IMR-90 (cell line): ENCODE measurements at regions not wholly inside any gene's neighbourhood (a gene's known extent, or its start where the extent isn't known, plus 50 kb on each side); places are given as distances from the start of the nearest gene placed in this dataset.

Experiments
- ATAC-seq: fragments of 200-7000 bp; cut with Tn5 transposase; 2 replicates; pipeline ENCODE4 v1.9.1; 2020; ENCODE audit warnings: low read depth, mild to moderate bottlenecking, moderate library complexity
- BruUV-seq: library from RNA; stranded (reverse); fragments of 400-500 nt; replicated peaks from 2 replicates; lab custom pipeline; 2021; lab: Mats Ljungman, UMichigan
- CTCF ChIA-PET: fragments of 300-600 bp; formaldehyde crosslinking; extraction: SDS; loops from one replicate; lab custom pipeline; 2021; ENCODE audit warnings: antibody characterized with exemption; lab: Yijun Ruan, JAX
- POLR2A ChIA-PET: fragments of 300-600 bp; sonication (Branson Sonifier 250); formaldehyde crosslinking; loops from one replicate; lab custom pipeline; 2022; ENCODE audit warnings: antibody characterized with exemption; ENCODE audit not compliant: unreplicated experiment; lab: Charles Lee
- DNase-seq: peaks from one replicate; pipeline ENCODE4 v3.0.0; 2013
- H2AFZ ChIP-seq: replicated peaks from 2 replicates; pipeline ENCODE3; 2013; ENCODE audit warnings: low read length, mild to moderate bottlenecking; ENCODE audit not compliant: poor library complexity
- H2AK5ac ChIP-seq: 2 replicates; pipeline ENCODE4 v1.6.1; 2013; ENCODE audit warnings: low read depth, low read length, inconsistent platforms
- H2AK9ac ChIP-seq: replicated peaks from 2 replicates; pipeline ENCODE3; 2013; ENCODE audit warnings: mild to moderate bottlenecking, low read depth, low read length, moderate library complexity; ENCODE audit not compliant: poor library complexity
- H2BK120ac ChIP-seq: 2 replicates; pipeline ENCODE4 v1.6.1; 2013; ENCODE audit warnings: low read depth, low read length, inconsistent platforms
- H2BK15ac ChIP-seq: 3 replicates; pipeline ENCODE4 v1.6.1; 2013; ENCODE audit warnings: low read depth, low read length, inconsistent platforms
- H2BK20ac ChIP-seq: 2 replicates; pipeline ENCODE4 v1.6.1; 2013; ENCODE audit warnings: low read depth, mild to moderate bottlenecking, inconsistent platforms, low read length, moderate library complexity
- H2BK5ac ChIP-seq: 2 replicates; pipeline ENCODE4 v1.6.1; 2013; ENCODE audit warnings: mild to moderate bottlenecking, low read depth, low read length, inconsistent platforms; ENCODE audit not compliant: poor library complexity, severe bottlenecking
- H3K14ac ChIP-seq: replicated peaks from 2 replicates; pipeline ENCODE4 v1.6.1; 2013; ENCODE audit warnings: low read depth, low read length, inconsistent platforms
- H3K18ac ChIP-seq: 2 replicates; pipeline ENCODE4 v1.6.1; 2013; ENCODE audit warnings: low read depth, low read length, control low read depth
- H3K23ac ChIP-seq: 2 replicates; pipeline ENCODE4 v1.6.1; 2013; ENCODE audit warnings: low read depth, low read length, inconsistent platforms
- H3K27ac ChIP-seq: 2 replicates; pipeline ENCODE4 v1.5.1; 2013; ENCODE audit warnings: mild to moderate bottlenecking, control low read depth, low read length; ENCODE audit not compliant: insufficient read depth
- H3K27me3 ChIP-seq: 2 replicates; pipeline ENCODE4 v1.6.1; 2013; ENCODE audit warnings: low read length; ENCODE audit not compliant: control insufficient read depth, insufficient read depth
- H3K36me3 ChIP-seq: 2 replicates; pipeline ENCODE4 v1.6.1; 2013; ENCODE audit warnings: low read length, mixed read lengths; ENCODE audit not compliant: control insufficient read depth, insufficient read depth
- H3K4ac ChIP-seq: 2 replicates; pipeline ENCODE4 v1.6.1; 2013; ENCODE audit warnings: low read depth, low read length, inconsistent platforms
- H3K4me1 ChIP-seq: 2 replicates; pipeline ENCODE4 v1.6.1; 2013; ENCODE audit warnings: low read length, mixed read lengths; ENCODE audit not compliant: control insufficient read depth, insufficient read depth
- H3K4me2 ChIP-seq: 2 replicates; pipeline ENCODE4 v1.6.1; 2013; ENCODE audit warnings: low read depth, mild to moderate bottlenecking, control low read depth, low read length, moderate library complexity
- H3K4me3 ChIP-seq: 2 replicates; pipeline ENCODE4 v1.5.1; 2013; ENCODE audit warnings: low read depth, mild to moderate bottlenecking, control low read depth, low read length, moderate library complexity; ENCODE audit not compliant: insufficient read depth
- H3K56ac ChIP-seq: 2 replicates; pipeline ENCODE4 v1.6.1; 2013; ENCODE audit warnings: low read length, inconsistent platforms; ENCODE audit not compliant: insufficient read depth; ENCODE audit errors: extremely low read depth
- H3K79me1 ChIP-seq, 2 experiments: 2 replicates each; pipeline ENCODE4 v1.6.1; 2013; ENCODE audit warnings: low read length in 2 of 2, inconsistent platforms in 1 of 2, low read depth in 1 of 2
- H3K9ac ChIP-seq: 2 replicates; pipeline ENCODE4 v1.6.1; 2013; ENCODE audit warnings: low read depth, low read length, control low read depth
- H3K9me1 ChIP-seq: 2 replicates; pipeline ENCODE4 v1.6.1; 2013; ENCODE audit warnings: low read length, inconsistent platforms; ENCODE audit not compliant: insufficient read depth
- H3K9me3 ChIP-seq: 2 replicates; pipeline ENCODE4 v1.6.1; 2013; ENCODE audit warnings: low read length; ENCODE audit not compliant: control insufficient read depth, insufficient read depth
- H4K20me1 ChIP-seq: 2 replicates; pipeline ENCODE4 v1.6.1; 2013; ENCODE audit warnings: low read length, inconsistent platforms; ENCODE audit not compliant: insufficient read depth
- H4K5ac ChIP-seq: 2 replicates; pipeline ENCODE4 v1.6.1; 2013; ENCODE audit warnings: mild to moderate bottlenecking, low read depth, low read length, control low read depth
- H4K8ac ChIP-seq, 2 experiments: 2 replicates each; pipeline ENCODE4 v1.6.1; 2013; ENCODE audit warnings: low read depth in 2 of 2, low read length in 2 of 2, control low read depth in 1 of 2, inconsistent platforms in 1 of 2
- H4K91ac ChIP-seq: 2 replicates; pipeline ENCODE4 v1.6.1; 2013; ENCODE audit warnings: low read depth, low read length, inconsistent platforms; ENCODE audit not compliant: insufficient read depth
- BHLHE40 ChIP-seq: fragments of 150-350 bp; IDR thresholded peaks from 2 replicates; pipeline ENCODE4 v1.6.1; 2016; ENCODE audit warnings: mild to moderate bottlenecking, low read depth, low read length
- CEBPB ChIP-seq: IDR thresholded peaks from 2 replicates; pipeline ENCODE4 v1.6.1; 2012; ENCODE audit warnings: low read depth, low read length, improper control_type of control experiment
- CHD1 ChIP-seq: IDR thresholded peaks from 2 replicates; pipeline ENCODE4 v1.6.1; 2012; ENCODE audit warnings: low read depth, low read length, improper control_type of control experiment
- FOS ChIP-seq: fragments of 150-350 bp; IDR thresholded peaks from 2 replicates; pipeline ENCODE4 v1.6.1; 2016; ENCODE audit warnings: low read depth, low read length
- MAFK ChIP-seq: IDR thresholded peaks from 2 replicates; pipeline ENCODE4 v1.6.1; 2012; ENCODE audit warnings: low read depth, low read length, improper control_type of control experiment
- MAZ ChIP-seq: IDR thresholded peaks from 2 replicates; pipeline ENCODE4 v1.6.1; 2012; ENCODE audit warnings: low read depth, mild to moderate bottlenecking, low read length, improper control_type of control experiment, moderate library complexity, borderline replicate concordance
- MXI1 ChIP-seq: IDR thresholded peaks from 2 replicates; pipeline ENCODE4 v1.6.1; 2012; ENCODE audit warnings: low read depth, mild to moderate bottlenecking, low read length, moderate library complexity, borderline replicate concordance
- NFE2L2 ChIP-seq: fragments of 150-350 bp; IDR thresholded peaks from 2 replicates; pipeline ENCODE4 v1.6.1; 2016; ENCODE audit warnings: low read depth, mild to moderate bottlenecking, low read length
- POLR2A ChIP-seq: IDR thresholded peaks from 2 replicates; pipeline ENCODE4 v1.6.1; 2012; ENCODE audit warnings: mild to moderate bottlenecking, low read depth, low read length
- RAD21 ChIP-seq: IDR thresholded peaks from 2 replicates; pipeline ENCODE4 v1.6.1; 2012; ENCODE audit warnings: low read length, improper control_type of control experiment
- RCOR1 ChIP-seq: IDR thresholded peaks from 2 replicates; pipeline ENCODE4 v1.6.1; 2012; ENCODE audit warnings: mild to moderate bottlenecking, low read length, improper control_type of control experiment; ENCODE audit not compliant: insufficient replicate concordance
- RFX5 ChIP-seq: IDR thresholded peaks from 2 replicates; pipeline ENCODE4 v1.8.0; 2012; ENCODE audit warnings: low read depth, mild to moderate bottlenecking, low read length, moderate library complexity
- SMC3 ChIP-seq: fragments of 150-350 bp; IDR thresholded peaks from 2 replicates; pipeline ENCODE4 v1.6.1; 2016; ENCODE audit warnings: low read depth, mild to moderate bottlenecking, antibody characterized with exemption, low read length, moderate library complexity
- USF2 ChIP-seq: fragments of 150-350 bp; IDR thresholded peaks from 2 replicates; pipeline ENCODE4 v1.6.1; 2017; ENCODE audit warnings: mild to moderate bottlenecking, antibody characterized with exemption, low read length, low read depth
- WGBS, 2 experiments: methylation state at CpG; one replicate each; pipeline versions ENCODE4 v1.1.5 to v1.1.7; 2013; ENCODE audit warnings: missing lambda C conversion rate in 2 of 2; ENCODE audit not compliant: insufficient read length in 1 of 2; ENCODE audit errors: extremely low coverage in 2 of 2; 5-methylcytosine and 5-hydroxymethylcytosine counted together
- dilution Hi-C: fragments of 300-500 bp; cut with HindIII; formaldehyde crosslinking; loops from one replicate; pipeline ENCODE4 v1.14.3; 2018; ENCODE audit warnings: low sequenced_read_pairs; ENCODE audit not compliant: unreplicated experiment
- in situ Hi-C: fragments of 300-500 bp; cut with MboI; formaldehyde crosslinking; loops from 3 replicates; pipeline ENCODE4 v1.14.3; 2019; ENCODE audit warnings: low sequenced_read_pairs, inconsistent platforms, mixed read lengths
- intact Hi-C: fragments of 100-400 bp; cut with micrococcal nuclease; formaldehyde crosslinking; loops from 2 replicates; pipeline ENCODE4 v1.10.0; 2022
- TF ChIP-seq, protein P1 (sequence below): fragments of 150-350 bp; IDR thresholded peaks from 2 replicates; pipeline ENCODE4 v1.6.1; 2016; ENCODE audit warnings: low read depth, mild to moderate bottlenecking, low read length, moderate library complexity, borderline replicate concordance
- TF ChIP-seq, protein P2 (sequence below): conservative IDR thresholded peaks from 2 replicates; pipeline ENCODE4 v1.5.1; 2012; ENCODE audit warnings: mild to moderate bottlenecking, low read depth, low read length, improper control_type of control experiment

DNA sequence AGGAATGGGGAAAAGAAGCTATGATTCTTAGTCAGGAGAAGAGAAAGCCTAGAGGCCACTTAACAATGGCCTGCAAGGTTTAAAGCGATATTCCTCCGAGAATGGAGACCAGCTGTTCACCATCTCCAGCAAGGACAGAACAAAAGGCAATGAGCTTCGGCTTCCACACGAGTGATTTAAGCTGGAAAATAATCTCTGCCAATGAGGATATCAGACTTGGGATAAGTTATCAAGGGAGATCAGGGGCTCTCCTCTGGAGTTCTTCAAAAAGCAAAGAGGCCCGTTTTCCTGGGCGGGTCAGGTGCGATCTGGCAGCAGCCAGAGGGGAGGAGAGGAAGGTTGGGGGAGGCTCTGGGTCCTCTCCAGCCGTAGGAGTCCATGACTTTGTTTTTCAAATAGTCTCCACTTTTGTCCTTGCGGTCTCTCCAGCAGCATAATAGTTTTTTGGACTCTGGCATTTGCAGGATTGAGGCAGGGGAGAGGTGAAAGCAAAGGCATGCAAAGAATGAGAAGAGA lies 211.3 kb downstream of the SKIDA1 start:
- Histone ChIP-seq H4K91ac (peak overlapping the region; percentile 53; the same call in 1 of the 2 replicates), H3K23ac (no peak overlapping the region), H3K79me1 (no peaks in the 10 kb centered on the region), H3K14ac (no peak overlapping the region), H4K8ac (peak overlapping the region; percentile 49 to 77), H3K9ac (peak overlapping the region; percentile 0; the same call in 1 of the 2 replicates), H3K18ac (peak overlapping the region; percentile 48), H3K4me3 (no peak overlapping the region), H2AK5ac (no peak overlapping the region), H2AK9ac (no peak overlapping the region), H2BK20ac (0 out of 2 replicates have a peak overlapping the region, but pooled peaks have one; percentile 0), H3K36me3 (no peaks in the 10 kb centered on the region), H3K4me1 (peaks cover 25% of the 10 kb centered on the region), H3K4ac (peak overlapping the region; percentile 31), H4K5ac (peak overlapping the region; percentile 13; the same call in 1 of the 2 replicates), H3K4me2 (peak overlapping the region; percentile 5; the same call in 1 of the 2 replicates), H3K27ac (no peak overlapping the region), H3K56ac (no peak overlapping the region), H2AFZ (peak overlapping the region; percentile 58), H3K27me3 (no peaks in the 10 kb centered on the region), H3K9me1 (peaks cover 10% of the 10 kb centered on the region; the same call in 1 of the 2 replicates), H2BK5ac (no peak overlapping the region), H4K20me1 (no peaks in the 10 kb centered on the region), H2BK120ac (peak overlapping the region; percentile 59), H3K9me3 (no peaks in the 10 kb centered on the region), H2BK15ac (peak overlapping the region; percentile 62; the same call in 2 of the 3 replicates)
- no TSS peak for BruUV-seq
- POLR2A ChIA-PET, result interaction anchor here (0.5 kb wide), 1 partner anchor 174 kb away, joined by 3 read pairs; no protein-coding TSS in a partner anchor
- CTCF ChIA-PET, result no interaction called here
- dilution Hi-C loops (no loop called here), in situ Hi-C loops (no loop called here), intact Hi-C loops (loop anchor here (2.0 kb wide), 1 partner anchor 21 kb away; no protein-coding TSS in a partner anchor)
- 27% methylated on average over 5 of the region's 9 CpGs; no CpG with 5 or more reads in 1 of the 2 experiments for WGBS, 2 experiments
- TF ChIP-seq, protein P1, sequence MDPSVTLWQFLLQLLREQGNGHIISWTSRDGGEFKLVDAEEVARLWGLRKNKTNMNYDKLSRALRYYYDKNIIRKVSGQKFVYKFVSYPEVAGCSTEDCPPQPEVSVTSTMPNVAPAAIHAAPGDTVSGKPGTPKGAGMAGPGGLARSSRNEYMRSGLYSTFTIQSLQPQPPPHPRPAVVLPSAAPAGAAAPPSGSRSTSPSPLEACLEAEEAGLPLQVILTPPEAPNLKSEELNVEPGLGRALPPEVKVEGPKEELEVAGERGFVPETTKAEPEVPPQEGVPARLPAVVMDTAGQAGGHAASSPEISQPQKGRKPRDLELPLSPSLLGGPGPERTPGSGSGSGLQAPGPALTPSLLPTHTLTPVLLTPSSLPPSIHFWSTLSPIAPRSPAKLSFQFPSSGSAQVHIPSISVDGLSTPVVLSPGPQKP, result no peak
- TF ChIP-seq USF2, result no peak
- no peak for TF ChIP-seq POLR2A
- no peak for TF ChIP-seq CHD1
- no peak for TF ChIP-seq NFE2L2
- no peak for TF ChIP-seq RFX5
- no peak for TF ChIP-seq MXI1
- TF ChIP-seq RAD21, result no peak
- TF ChIP-seq CEBPB, result no peak
- no peak for TF ChIP-seq BHLHE40
- TF ChIP-seq, protein P2, sequence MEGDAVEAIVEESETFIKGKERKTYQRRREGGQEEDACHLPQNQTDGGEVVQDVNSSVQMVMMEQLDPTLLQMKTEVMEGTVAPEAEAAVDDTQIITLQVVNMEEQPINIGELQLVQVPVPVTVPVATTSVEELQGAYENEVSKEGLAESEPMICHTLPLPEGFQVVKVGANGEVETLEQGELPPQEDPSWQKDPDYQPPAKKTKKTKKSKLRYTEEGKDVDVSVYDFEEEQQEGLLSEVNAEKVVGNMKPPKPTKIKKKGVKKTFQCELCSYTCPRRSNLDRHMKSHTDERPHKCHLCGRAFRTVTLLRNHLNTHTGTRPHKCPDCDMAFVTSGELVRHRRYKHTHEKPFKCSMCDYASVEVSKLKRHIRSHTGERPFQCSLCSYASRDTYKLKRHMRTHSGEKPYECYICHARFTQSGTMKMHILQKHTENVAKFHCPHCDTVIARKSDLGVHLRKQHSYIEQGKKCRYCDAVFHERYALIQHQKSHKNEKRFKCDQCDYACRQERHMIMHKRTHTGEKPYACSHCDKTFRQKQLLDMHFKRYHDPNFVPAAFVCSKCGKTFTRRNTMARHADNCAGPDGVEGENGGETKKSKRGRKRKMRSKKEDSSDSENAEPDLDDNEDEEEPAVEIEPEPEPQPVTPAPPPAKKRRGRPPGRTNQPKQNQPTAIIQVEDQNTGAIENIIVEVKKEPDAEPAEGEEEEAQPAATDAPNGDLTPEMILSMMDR, result no peak
- no peak for TF ChIP-seq MAFK
- TF ChIP-seq MAZ, result no peak
- TF ChIP-seq SMC3, result no peak
- no peak for TF ChIP-seq RCOR1
- no peak for TF ChIP-seq FOS
- ATAC-seq (no peak), DNase-seq (no peak)
